Kasumi-1 (cell line): ENCODE measurements at regions not wholly inside any gene's neighbourhood (a gene's known extent, or its start where the extent isn't known, plus 50 kb on each side); places are given as distances from the start of the nearest gene placed in this dataset.

Source experiments
- DNase-seq, 2 experiments: peaks; one replicate each; lab custom pipeline; 2025; lab: John Stamatoyannopoulos, UW

DNA sequence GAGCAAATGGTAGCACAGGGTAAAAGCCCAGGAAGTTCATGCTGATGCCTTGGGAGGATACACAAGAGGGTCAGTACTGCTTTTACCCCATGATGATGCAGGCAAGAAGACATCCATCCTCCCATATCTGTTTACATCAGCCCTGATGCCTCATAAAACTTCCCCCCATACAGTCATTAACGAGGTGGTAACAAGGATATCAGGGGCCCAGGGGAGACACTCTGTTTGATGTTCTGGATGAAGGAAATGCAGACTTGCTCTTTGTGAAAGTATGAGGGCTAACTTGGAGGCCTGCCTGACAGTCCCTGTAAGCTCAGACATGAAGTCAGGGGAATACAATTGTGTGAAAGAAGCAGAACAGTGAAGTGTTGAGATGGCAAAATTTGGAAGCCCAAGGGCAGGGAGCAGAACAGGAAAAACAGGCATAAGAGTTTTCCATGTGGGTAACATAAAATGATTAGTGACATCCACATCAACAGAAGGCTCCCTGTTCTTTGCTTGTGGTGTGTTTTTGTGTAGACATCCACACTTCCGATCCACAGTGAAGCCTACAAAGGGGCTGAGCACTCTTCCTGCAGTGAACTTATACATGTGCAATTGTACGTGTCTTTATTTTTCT is 813.4 kb downstream of the MAFB start:
- no peak for DNase-seq

DNA sequence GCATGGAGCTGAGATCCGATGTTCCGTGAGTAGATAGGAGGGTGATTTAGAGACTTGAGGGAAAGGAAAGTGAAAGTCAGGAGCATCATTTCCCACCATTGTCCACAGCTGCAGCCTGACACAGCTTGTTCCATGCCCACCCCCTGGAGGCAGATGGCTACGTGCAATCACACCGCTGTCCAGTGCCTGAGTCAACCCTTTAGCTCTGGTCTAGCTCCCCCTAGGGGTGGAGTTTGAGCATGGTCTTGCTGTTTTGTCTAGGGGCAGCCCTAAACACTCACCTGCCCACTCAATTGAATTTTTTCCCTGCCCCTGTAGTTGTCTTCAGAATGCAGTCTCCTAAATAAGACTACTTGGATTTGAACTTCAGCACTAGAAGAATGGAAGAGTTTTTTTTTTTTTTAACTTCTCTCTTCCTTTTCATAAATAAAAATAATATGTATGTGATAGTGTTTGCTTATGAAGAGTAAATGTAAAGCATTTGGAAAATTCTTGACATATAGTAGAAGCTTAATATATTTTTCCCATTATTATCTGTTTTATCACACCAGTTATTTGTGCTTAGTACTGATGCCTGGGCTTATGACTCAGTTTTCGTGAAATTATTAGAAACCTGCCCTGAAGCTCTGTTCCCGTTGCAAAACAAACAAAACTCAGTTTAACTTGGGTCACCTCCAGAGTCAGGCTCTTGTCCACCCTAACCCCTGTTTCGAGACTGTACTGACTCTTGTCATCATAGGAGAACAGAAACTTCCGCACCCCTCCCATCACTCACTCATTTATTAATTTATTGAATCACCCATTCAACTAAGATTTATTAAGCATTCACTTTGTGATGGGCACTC is 814.8 kb downstream of the MAFB start:
- DNase-seq: peak; percentile 3 to 29

DNA sequence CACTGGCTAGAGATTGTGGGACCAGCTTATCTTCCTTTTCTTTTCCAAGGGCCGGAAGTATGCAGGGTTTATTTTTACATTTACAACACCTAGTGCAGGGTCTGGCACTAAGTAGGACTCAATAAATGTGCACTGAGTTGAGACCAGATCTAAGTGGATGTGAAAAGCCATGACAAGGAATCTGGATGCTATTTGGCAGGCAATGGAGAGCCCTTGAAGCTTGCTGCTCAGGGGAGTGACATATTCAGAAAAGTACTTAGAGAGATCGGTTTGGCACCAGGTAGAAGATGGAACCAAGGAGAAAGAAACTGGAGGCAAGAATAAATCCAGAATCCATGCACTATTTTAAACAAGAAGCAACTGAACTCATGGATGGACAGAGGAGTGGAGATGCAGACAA is 815.8 kb downstream of the MAFB start:
- no peak for DNase-seq

DNA sequence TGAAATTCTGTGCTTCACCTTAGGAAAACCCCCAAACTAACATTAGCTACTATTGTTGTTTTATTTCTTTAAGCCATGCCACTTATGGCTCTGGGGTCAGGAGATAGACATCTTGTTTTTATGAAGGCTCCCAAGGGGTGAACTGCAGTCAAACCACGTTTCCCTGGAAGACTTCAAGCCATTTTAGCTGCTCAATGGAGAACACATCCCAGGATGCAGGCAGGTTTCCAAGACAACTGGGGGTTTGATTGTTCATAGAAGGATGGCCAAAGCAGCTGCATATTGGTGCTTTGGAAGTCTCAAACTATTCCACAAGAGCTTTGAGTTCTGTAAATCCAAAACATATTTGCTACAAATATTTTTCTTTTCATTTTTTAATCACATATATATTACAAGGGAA is 818.0 kb downstream of the MAFB start:
- DNase-seq: no peak

DNA sequence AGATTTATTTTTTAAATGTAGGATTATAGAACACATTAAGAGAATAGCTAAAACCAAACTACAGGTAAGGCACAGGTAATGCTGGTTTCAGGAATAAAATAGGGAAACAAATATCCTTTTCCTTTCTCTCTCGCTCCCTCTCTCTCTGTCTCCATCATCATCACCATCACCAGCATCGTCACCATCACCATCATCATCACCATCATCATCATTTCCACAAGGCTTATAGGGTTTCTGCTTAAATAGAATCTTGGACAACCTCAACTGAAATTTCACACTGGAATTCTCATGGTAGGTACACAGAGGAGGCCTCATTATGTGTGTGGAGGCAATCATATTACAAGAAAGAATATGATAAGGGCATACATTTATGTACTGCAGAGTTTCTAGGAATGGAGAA is 823.6 kb downstream of the MAFB start:
- no peak for DNase-seq

DNA sequence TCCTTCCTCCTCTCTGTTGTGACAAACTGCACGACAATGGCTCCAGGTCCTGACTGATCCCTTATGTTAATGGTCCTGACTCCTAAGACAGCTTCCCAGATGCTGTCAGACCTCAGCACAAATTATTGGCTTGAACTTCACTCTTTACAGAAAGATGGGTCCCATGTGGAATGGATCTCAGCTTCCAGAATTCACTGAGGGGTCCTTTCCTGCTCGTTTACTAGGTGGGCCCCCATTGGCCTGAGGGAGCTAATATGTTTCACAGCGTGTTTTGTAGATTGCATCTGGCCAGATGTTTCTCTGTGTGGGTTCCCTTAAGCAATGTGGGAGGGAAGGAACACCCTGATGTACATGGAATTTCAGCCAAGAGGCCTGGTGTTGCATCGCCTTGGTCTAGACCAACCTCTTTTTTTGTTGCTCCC is 826.6 kb downstream of the MAFB start:
- no peak for DNase-seq

DNA sequence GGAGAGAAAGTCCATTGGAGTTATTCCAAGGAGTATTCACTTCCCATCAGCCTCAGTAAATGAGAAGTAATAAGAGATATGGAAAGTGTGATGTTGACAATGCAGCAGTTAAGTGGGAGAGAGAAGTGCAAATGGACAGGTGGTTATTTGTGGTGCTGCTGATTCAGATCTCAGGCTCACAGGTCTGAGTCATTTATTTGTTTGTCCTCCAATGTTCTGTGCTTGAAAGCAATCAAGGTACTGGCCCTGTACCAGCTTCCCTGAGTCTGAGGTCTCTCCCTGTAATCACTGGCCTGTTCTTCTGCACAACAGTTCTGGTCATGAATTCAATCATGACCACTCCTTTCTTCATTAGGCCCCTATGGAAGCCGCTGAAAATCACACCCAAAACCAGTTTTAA is 827.7 kb downstream of the MAFB start:
- no peak for DNase-seq

DNA sequence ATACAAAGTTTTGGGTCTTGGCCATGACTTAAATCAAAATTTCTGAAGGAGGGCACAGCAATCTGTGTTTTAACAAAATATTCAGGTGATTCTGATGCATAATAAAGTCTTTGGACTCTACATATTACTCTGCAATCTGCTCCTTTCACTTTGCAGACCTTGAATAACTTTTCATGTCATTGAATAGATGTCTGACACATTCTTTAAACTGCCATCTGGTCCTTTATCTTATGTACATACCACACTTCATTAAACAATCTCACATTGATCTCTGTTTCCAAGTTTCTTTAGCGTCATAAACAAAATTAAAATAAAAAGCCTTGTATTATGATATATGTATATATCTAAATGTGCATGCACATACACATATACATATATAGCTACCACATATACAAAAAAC is 831.2 kb downstream of the MAFB start:
- DNase-seq: no peak

DNA sequence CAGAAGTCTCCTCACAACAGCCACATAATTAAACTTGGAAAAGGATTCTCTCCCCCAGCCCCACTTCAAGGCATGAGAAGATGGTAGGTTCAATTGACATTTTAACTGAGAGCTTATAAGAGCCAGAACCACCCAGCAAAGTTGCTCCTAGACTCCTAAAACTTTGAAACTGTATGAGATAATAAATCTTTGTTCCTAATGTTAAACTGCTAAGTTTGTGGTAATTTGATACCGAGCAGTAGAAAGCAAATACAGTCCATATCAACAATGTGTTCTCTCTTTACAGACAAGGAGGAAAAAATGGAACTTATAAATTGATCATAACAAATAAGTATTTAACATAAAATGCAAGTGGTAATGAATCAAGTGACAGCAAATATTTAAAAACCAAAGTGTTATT is 831.8 kb downstream of the MAFB start:
- DNase-seq: no peak

DNA sequence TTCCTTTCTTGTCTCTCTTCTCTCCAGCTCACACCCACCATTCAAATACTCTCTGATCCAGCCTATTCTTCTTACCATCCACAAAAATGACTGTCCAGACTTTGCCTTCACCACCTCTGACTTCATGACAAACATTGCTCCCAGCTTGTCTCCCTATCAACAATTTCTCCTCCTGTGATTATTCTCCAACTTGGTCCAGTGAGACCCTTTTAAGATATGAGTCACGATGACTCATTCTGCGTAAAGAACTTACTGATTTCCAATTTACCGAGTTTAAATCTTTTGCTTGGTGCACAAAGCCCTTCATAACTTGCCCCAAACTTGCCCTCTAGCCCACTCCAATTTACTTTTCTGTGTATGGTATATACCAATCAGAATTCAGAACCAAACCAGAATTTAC is 833.2 kb downstream of the MAFB start:
- DNase-seq: no peak

DNA sequence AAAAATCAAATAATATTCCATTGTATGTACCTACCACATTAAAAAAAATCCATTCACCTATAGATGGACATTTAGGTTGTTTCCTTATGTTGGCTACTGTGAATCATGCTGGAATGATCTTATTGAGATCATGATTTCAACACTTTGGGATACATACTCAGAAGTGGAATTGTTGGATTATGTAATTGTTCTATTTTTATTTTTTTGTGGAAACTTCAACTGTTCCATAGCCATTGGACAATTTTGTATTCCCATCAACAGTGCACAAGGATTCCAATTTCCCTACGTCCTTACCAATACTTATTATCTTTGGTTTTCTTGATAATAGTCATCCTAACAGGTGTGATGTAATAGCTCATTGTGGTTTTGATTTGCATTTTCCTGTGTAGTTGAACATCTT is 834.0 kb downstream of the MAFB start:
- no peak for DNase-seq

DNA sequence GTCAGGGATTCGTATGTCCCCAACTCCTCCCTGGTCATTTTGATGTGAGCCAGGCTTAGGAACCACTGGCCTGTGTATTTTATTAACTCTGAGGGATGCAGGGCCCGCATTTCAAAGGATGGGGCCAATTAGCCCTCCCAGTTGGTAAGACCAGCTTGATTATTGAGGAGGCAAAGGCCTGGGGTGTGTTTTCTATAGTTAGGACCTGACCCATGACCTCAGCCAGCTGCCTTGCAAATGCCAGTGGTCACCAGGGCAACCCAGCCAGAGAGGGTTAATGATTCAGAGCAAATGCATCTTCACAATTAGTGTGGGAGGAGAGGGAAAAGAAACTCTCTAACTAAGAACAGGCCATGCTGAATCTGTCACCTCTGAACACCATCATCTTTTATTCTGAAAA is 835.4 kb downstream of the MAFB start:
- DNase-seq: no peak

DNA sequence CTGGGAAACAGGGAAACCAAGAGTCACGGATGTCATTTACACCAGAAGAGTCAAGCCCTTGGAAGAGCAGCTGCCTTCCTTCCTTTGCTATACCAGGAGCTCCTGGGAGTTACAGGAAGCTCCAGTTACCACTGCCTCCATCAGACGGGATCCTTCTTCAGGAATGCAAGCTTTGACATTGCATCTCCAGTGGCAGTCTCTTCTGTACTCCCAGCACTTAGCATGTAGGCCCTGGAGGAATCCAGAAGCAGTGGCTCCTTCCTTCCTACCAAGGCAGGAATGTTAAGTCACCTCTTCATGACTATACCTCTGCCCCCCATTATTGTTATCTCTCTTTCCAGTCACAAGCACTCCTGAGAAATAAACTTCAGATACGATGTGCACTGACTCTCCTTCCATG is 836.0 kb downstream of the MAFB start:
- DNase-seq: no peak

DNA sequence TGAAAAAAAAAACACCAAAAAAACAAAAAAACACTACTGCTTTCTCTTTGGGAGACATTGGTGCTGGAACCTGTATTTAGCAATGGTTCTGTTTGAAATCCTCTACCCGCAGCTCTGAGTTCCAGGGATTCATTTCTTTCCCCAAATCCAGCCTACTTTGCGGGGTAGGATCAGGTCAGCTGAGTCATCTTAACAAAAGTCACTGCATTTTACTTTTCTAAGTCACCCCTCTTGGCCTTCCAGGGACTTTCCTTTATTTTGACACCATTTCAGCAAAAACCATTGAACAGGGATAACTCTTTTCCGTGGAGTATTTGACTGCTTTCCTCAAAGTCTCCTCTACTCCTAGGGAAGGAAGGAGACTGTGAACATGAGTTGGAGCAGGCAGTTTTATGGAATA is 837.6 kb downstream of the MAFB start:
- DNase-seq: no peak

DNA sequence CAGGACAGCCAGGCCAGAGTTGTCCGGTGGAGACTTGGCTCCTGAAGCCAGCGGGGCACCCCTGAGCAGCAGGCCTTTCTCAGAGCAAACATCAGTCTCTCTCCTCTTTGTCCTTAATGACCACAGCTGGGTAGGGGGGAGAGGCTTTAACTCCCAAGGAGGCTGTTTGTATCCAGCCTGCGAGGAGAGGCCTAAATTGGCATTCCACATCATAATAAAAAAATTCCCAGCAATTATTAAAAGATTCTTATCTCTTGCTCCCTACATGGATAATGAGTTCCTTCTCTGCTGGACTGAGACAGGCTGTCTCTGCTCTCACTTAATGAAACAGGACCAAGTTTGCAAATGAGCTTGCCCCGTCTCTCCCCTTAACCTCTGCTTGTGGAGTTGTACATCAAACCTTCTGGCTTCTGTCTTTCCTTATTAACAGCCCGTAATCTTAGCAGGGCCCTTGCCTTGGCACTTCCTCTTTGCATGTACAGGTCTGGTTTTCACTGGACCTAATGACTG is 838.2 kb downstream of the MAFB start:
- no peak for DNase-seq

DNA sequence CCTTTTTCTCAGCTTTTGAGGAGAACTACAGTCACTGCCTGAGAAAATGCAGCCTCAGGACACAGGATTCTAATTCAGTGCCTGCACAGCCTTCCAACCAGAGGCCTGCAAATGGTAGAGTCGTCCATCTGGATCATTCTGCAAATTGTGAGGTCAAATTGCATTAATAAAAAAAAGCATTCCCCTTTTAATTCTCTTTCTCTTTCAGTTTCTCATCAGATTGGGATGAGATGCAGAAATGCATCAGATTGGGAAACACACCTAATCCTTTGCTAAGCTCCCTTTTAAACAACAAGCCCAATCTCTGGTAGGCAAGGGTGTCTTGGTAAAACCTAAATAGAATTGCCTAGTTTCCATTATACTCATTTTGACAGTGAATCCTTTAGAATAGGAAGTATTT is 838.8 kb downstream of the MAFB start:
- no peak for DNase-seq

DNA sequence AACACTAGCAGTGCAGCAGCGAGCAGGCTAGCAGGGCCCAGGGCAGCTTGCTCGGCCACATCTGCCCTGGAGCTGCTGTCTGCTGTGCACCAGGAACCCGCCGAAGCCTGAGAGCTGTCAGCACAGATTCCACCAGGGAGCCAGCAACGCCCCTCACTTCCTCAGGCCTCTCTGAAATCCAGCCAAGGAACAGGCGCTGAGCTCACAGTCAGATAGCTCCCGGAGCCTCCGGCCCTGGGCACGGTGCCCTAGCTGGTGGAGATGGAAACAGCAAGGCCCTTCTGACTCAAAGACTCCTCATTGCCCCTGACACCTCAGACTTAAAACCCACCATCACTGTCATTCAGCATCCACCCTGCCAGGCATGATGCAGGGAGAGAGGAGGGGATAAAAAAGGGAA is 839.4 kb downstream of the MAFB start:
- no peak for DNase-seq

DNA sequence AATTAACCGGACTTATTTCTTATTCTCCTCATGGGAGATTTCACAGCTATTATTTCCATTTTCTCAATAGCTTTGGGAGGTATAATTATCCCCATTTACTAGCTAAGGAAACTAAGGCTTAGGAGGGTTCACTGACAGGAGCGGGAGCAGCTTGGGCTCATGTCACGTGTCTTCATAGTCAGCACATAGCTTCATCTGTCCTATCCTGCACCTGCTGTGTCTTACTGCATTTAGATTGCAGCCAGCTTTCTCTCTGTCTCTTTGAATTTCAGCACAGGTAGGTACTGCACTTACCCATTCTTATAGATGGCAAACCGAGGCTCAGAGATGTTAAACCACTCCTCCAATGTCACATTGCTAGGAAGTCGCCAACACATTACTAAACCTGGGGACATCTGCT is 839.9 kb downstream of the MAFB start:
- DNase-seq: no peak

DNA sequence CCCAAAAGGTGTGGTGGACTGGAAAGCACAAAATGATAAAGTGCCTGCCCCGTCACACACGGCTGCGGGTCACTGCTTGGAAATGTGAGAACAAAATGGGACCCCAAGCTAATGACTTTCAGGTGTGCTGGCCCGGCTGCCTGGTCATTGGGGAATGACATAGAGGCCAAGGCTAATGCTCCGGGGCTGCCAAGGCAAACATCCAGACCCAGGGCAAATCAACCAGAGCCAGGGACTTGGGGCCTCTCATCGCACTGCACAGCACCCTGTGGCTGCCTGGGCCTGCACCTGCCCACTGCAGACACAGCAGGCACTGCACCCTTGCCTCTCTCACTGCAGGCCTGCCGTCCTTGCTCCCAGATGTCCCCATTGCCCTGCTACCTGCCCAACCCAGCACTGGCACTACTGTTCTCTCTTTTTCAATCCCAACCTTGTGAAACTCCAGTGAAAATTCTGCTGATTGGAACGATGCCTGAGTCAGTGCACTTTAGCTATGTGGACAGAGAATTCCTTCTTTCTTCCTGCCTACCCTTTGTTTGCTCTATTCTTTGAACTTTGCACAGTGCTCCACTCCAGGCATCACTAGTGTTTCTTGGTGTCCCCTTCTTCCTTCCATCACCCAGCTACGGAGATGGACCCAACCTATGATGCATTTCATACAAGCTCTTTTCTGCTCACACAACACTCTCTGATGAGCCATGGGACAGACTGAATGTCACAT is 849.5 kb downstream of the MAFB start:
- DNase-seq: no peak

DNA sequence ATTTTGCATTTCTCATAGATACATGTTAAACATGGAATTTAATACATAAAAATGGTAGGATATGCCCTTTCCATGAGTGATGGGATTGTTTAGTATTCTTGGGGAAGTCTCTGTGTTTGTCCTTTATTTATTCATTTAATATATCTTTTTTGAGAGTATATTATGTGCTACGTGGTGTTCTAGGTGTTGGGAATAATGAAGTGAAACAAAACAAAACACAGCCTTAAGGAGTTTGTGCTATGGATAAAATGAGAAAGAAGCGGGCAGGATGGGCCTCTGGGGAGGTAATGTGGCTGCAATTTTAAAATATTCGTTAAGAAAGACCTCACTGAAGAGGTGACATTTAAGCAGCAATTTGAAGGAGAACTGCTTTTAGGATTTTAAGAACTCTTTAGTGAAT is 851.5 kb downstream of the MAFB start:
- DNase-seq: no peak

DNA sequence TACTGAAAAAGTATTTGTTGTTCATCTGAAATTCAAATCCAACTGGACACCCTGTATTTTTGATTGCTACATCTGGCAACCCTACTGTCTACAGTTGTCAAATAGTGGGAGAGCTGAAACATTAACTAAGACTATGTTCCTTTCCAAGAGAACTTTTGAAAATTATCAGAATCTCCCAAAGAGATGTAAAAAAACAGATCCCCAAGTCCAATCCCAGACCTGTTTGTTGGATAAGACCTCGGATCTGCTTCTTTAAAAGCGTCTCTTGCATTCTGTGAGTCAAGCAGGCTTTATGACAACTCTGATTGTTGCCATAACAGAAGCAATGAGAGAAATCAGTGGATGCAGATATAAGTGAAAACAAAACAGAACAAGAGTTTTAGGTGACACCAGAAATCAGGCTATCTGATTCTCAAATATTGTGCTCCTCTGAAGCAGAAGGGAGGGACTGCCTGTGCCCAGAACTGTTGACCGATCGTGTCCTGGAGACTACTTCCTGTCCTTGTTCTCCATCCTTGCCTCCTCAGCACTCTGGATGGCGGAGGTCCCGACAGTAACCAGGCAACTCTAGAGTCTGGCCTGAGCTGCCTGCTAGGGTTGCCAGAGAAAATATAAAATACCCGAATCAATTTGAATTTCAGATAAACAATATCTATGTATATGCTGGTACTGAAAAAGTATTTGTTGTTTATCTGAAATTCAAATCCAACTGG is 853.8 kb downstream of the MAFB start:
- DNase-seq: no peak

DNA sequence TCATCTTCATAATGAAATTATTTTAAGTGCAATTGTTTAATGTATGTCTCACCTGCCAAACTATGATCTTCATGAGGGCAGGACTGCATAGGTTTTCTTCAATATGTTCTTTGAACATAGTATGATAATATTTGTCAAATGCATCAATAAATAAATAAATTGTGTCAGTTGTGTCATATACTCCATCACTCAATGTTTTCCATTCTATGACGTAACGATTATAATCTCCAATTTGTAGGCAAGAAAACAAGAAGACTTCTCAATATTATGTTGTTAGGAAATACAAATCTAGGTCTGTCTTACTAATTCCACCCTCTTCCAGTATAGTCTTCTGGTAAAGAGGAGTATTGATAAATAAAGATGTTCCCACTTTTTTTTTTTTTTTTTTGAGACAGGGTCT is 858.1 kb downstream of the MAFB start:
- DNase-seq: no peak
